ENCODE measurements at regions not wholly inside any gene's neighbourhood (a gene's known extent, or its start where the extent isn't known, plus 50 kb on each side); places are given as distances from the start of the nearest gene placed in this dataset.

GRCh38 chr12:45490232-45490881 lies 239.1 kb upstream of the ARID2 start:
- no peak overlapping the region for H3K27ac ChIP-seq (ENCODE audit: low read depth, low read length, severe bottlenecking)
- no peaks in the 10 kb centered on the region for H3K36me3 ChIP-seq (ENCODE audit: control insufficient read depth, insufficient read depth, low read length)
- 95% methylated on average over 4 of the region's 7 CpGs; no CpG with 5 or more reads in 1 of the 2 experiments for WGBS, 2 experiments (ENCODE audit: insufficient coverage in 2 of 2)

GRCh38 chr12:45494279-45494678 lies 235.2 kb upstream of the ARID2 start:
- H3K4me1 ChIP-seq (ENCODE audit: control insufficient read depth, insufficient read depth, low read length, poor library complexity, severe bottlenecking) = no peaks in the 10 kb centered on the region
- WGBS, 2 experiments (ENCODE audit: insufficient coverage in 2 of 2) = 86% methylated on average over 1 of the region's 4 CpGs
- H3K27ac ChIP-seq (ENCODE audit: low read depth, low read length, severe bottlenecking) = no peak overlapping the region
- peaks cover 8% of the 10 kb centered on the region for H3K9me3 ChIP-seq (ENCODE audit: control insufficient read depth, low read length)
- H3K4me3 ChIP-seq (ENCODE audit: extremely low read depth, insufficient read depth, low read length, poor library complexity, severe bottlenecking) = no peak overlapping the region
- no peaks in the 10 kb centered on the region for H3K36me3 ChIP-seq (ENCODE audit: control insufficient read depth, insufficient read depth, low read length)

More at GRCh38 chr12:45490232-45490881, 239.1 kb upstream of the ARID2 start:
- H3K4me3 ChIP-seq (ENCODE audit: extremely low read depth, insufficient read depth, low read length, poor library complexity, severe bottlenecking) = no peak overlapping the region
- no peaks in the 10 kb centered on the region for H3K4me1 ChIP-seq (ENCODE audit: control insufficient read depth, insufficient read depth, low read length, poor library complexity, severe bottlenecking)
- peaks cover 8% of the 10 kb centered on the region for H3K9me3 ChIP-seq (ENCODE audit: control insufficient read depth, low read length)

GRCh38 chr12:45498645-45499044 lies 230.9 kb upstream of the ARID2 start:
- no peaks in the 10 kb centered on the region for H3K36me3 ChIP-seq (ENCODE audit: control insufficient read depth, insufficient read depth, low read length)
- H3K27ac ChIP-seq (ENCODE audit: low read depth, low read length, severe bottlenecking) = no peak overlapping the region
- H3K4me3 ChIP-seq (ENCODE audit: extremely low read depth, insufficient read depth, low read length, poor library complexity, severe bottlenecking) = no peak overlapping the region
- H3K9me3 ChIP-seq (ENCODE audit: control insufficient read depth, low read length) = no peaks in the 10 kb centered on the region
- H3K4me1 ChIP-seq (ENCODE audit: control insufficient read depth, insufficient read depth, low read length, poor library complexity, severe bottlenecking) = no peaks in the 10 kb centered on the region
- no CpG with 5 or more reads among the region's 1 CpG for WGBS, 2 experiments (ENCODE audit: insufficient coverage in 2 of 2)

- H3K27ac ChIP-seq (ENCODE audit: low read depth, low read length, severe bottlenecking) = no peak overlapping the region
- H3K36me3 ChIP-seq (ENCODE audit: control insufficient read depth, insufficient read depth, low read length) = no peaks in the 10 kb centered on the region
- no CpG with 5 or more reads among the region's 4 CpGs for WGBS, 2 experiments (ENCODE audit: insufficient coverage in 2 of 2)
- no peaks in the 10 kb centered on the region for H3K9me3 ChIP-seq (ENCODE audit: control insufficient read depth, low read length)
- H3K4me1 ChIP-seq (ENCODE audit: control insufficient read depth, insufficient read depth, low read length, poor library complexity, severe bottlenecking) = no peaks in the 10 kb centered on the region
- no peak overlapping the region for H3K4me3 ChIP-seq (ENCODE audit: extremely low read depth, insufficient read depth, low read length, poor library complexity, severe bottlenecking)
These were observed 226.9 kb upstream of the ARID2 start for GRCh38 chr12:45502481-45503128.

GRCh38 chr12:45503899-45504298 lies 225.6 kb upstream of the ARID2 start:
- H3K4me3 ChIP-seq (ENCODE audit: extremely low read depth, insufficient read depth, low read length, poor library complexity, severe bottlenecking) = no peak overlapping the region
- H3K36me3 ChIP-seq (ENCODE audit: control insufficient read depth, insufficient read depth, low read length) = no peaks in the 10 kb centered on the region
- 100% methylated on average over 1 of the region's 1 CpG; no CpG with 5 or more reads in 1 of the 2 experiments for WGBS, 2 experiments (ENCODE audit: insufficient coverage in 2 of 2)
- no peaks in the 10 kb centered on the region for H3K9me3 ChIP-seq (ENCODE audit: control insufficient read depth, low read length)
- no peaks in the 10 kb centered on the region for H3K4me1 ChIP-seq (ENCODE audit: control insufficient read depth, insufficient read depth, low read length, poor library complexity, severe bottlenecking)
- no peak overlapping the region for H3K27ac ChIP-seq (ENCODE audit: low read depth, low read length, severe bottlenecking)

- 97 to 100% methylated on average over 4 to 5 of the region's 6 CpGs for WGBS, 2 experiments (ENCODE audit: insufficient coverage in 2 of 2)
- no peaks in the 10 kb centered on the region for H3K36me3 ChIP-seq (ENCODE audit: control insufficient read depth, insufficient read depth, low read length)
- H3K4me3 ChIP-seq (ENCODE audit: extremely low read depth, insufficient read depth, low read length, poor library complexity, severe bottlenecking) = no peak overlapping the region
- H3K9me3 ChIP-seq (ENCODE audit: control insufficient read depth, low read length) = no peaks in the 10 kb centered on the region
- no peak overlapping the region for H3K27ac ChIP-seq (ENCODE audit: low read depth, low read length, severe bottlenecking)
- H3K4me1 ChIP-seq (ENCODE audit: control insufficient read depth, insufficient read depth, low read length, poor library complexity, severe bottlenecking) = no peaks in the 10 kb centered on the region
These were observed 225.0 kb upstream of the ARID2 start for GRCh38 chr12:45504316-45505010.

- no peak overlapping the region for H3K4me3 ChIP-seq (ENCODE audit: extremely low read depth, insufficient read depth, low read length, poor library complexity, severe bottlenecking)
- H3K9me3 ChIP-seq (ENCODE audit: control insufficient read depth, low read length) = peaks cover 5% of the 10 kb centered on the region
- no peaks in the 10 kb centered on the region for H3K36me3 ChIP-seq (ENCODE audit: control insufficient read depth, insufficient read depth, low read length)
- H3K27ac ChIP-seq (ENCODE audit: low read depth, low read length, severe bottlenecking) = no peak overlapping the region
- H3K4me1 ChIP-seq (ENCODE audit: control insufficient read depth, insufficient read depth, low read length, poor library complexity, severe bottlenecking) = no peaks in the 10 kb centered on the region
- WGBS, 2 experiments (ENCODE audit: insufficient coverage in 2 of 2) = 88% methylated on average over 1 of the region's 2 CpGs; no CpG with 5 or more reads in 1 of the 2 experiments
These were observed 220.3 kb upstream of the ARID2 start for GRCh38 chr12:45509187-45509586.

- Histone ChIP-seq H3K9me3 (ENCODE audit: control insufficient read depth, low read length) (peaks cover 5% of the 10 kb centered on the region), H3K27ac (ENCODE audit: low read depth, low read length, severe bottlenecking) (no peak overlapping the region), H3K4me1 (ENCODE audit: control insufficient read depth, insufficient read depth, low read length, poor library complexity, severe bottlenecking) (no peaks in the 10 kb centered on the region), H3K4me3 (ENCODE audit: extremely low read depth, insufficient read depth, low read length, poor library complexity, severe bottlenecking) (no peak overlapping the region), H3K36me3 (ENCODE audit: control insufficient read depth, insufficient read depth, low read length) (no peaks in the 10 kb centered on the region)
- 86 to 100% methylated on average over 1 of the region's 1 CpG for WGBS, 2 experiments (ENCODE audit: insufficient coverage in 2 of 2)
These were observed 219.9 kb upstream of the ARID2 start for GRCh38 chr12:45509621-45510020.

- H3K27ac ChIP-seq (ENCODE audit: low read depth, low read length, severe bottlenecking) = no peak overlapping the region
- no peak overlapping the region for H3K4me3 ChIP-seq (ENCODE audit: extremely low read depth, insufficient read depth, low read length, poor library complexity, severe bottlenecking)
- no peaks in the 10 kb centered on the region for H3K4me1 ChIP-seq (ENCODE audit: control insufficient read depth, insufficient read depth, low read length, poor library complexity, severe bottlenecking)
- WGBS, 2 experiments (ENCODE audit: insufficient coverage in 2 of 2) = 100% methylated on average over 1 to 2 of the region's 3 CpGs
- no peaks in the 10 kb centered on the region for H3K9me3 ChIP-seq (ENCODE audit: control insufficient read depth, low read length)
- no peaks in the 10 kb centered on the region for H3K36me3 ChIP-seq (ENCODE audit: control insufficient read depth, insufficient read depth, low read length)
These were observed 212.1 kb upstream of the ARID2 start for GRCh38 chr12:45517381-45517780.

GRCh38 chr12:45518291-45519235 lies 210.9 kb upstream of the ARID2 start:
- 91 to 92% methylated on average over 5 to 6 of the region's 10 CpGs for WGBS, 2 experiments (ENCODE audit: insufficient coverage in 2 of 2)
- no peak overlapping the region for H3K27ac ChIP-seq (ENCODE audit: low read depth, low read length, severe bottlenecking)
- H3K4me1 ChIP-seq (ENCODE audit: control insufficient read depth, insufficient read depth, low read length, poor library complexity, severe bottlenecking) = no peaks in the 10 kb centered on the region
- no peaks in the 10 kb centered on the region for H3K36me3 ChIP-seq (ENCODE audit: control insufficient read depth, insufficient read depth, low read length)
- H3K4me3 ChIP-seq (ENCODE audit: extremely low read depth, insufficient read depth, low read length, poor library complexity, severe bottlenecking) = no peak overlapping the region
- H3K9me3 ChIP-seq (ENCODE audit: control insufficient read depth, low read length) = no peaks in the 10 kb centered on the region
